ENCODE measurements at regions not wholly inside any gene's neighbourhood (a gene's known extent, or its start where the extent isn't known, plus 50 kb on each side); places are given as distances from the start of the nearest gene placed in this dataset.

DNA sequence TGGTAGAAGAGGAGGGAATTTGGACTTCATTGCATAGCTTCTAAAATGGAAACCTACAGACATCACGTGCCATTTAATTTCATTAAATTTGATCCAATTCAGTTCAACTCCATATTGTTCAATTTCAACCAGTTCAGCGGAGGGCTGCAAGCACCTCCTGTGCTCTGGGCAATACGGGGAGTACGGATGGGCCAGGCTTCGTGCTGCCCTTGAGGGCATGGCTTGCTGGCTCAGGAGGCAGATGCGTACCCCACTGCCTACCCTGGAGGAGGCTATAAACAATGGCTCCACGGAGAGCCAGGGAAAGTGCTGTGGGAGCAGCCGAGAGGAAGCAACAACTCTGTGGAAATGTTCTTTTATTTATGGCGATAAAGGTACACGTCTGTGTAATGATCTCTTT, 261.8 kb downstream of the DCDC2C start:
- TF ChIP-seq CTCF (conservative IDR thresholded peaks at IDR 0.05) (no peak), ZFX (IDR thresholded peaks at IDR 0.05) (no peak)

Measured in C4-2B (cell line).